ENCODE measurements at regions not wholly inside any gene's neighbourhood (a gene's known extent, or its start where the extent isn't known, plus 50 kb on each side); places are given as distances from the start of the nearest gene placed in this dataset.

- 0 to 40% methylated on average over 1 of the region's 1 CpG for whole genome bisulfite sequencing, 2 donors
- no peak for TF ChIP-seq CTCF (IDR thresholded peaks at IDR 0.05)
- TF ChIP-seq POLR2A (IDR thresholded peaks at IDR 0.05): no peak
- no peak overlapping the region for H3K27ac ChIP-seq
- peaks cover 0 to 11% (median 3%) of the 10 kb centered on the region in 3 donors for H3K4me1 ChIP-seq
- no peak for DNase-seq
- H3K9me3 ChIP-seq: no peaks in the 10 kb centered on the region
- H3K4me3 ChIP-seq: no peak overlapping the region
- H3K27me3 ChIP-seq: no peaks in the 10 kb centered on the region
- intact Hi-C loops (cut with DNase I): no loop called here
- H3K36me3 ChIP-seq: no peaks in the 10 kb centered on the region
These were observed 72.5 kb upstream of the PRR23C start for GRCh38 chr3:139117136-139117675.

- no peaks in the 10 kb centered on the region for H3K9me3 ChIP-seq
- intact Hi-C loops (cut with DNase I): no loop called here
- DNase-seq: no peak
- no peak overlapping the region for H3K4me3 ChIP-seq
- H3K27ac ChIP-seq: no peak overlapping the region
- no peaks in the 10 kb centered on the region for H3K36me3 ChIP-seq
- 89 to 94% methylated on average over 5 of the region's 7 CpGs for WGBS, 2 donors
- TF ChIP-seq POLR2A (IDR thresholded peaks at IDR 0.05) (no peak), CTCF (IDR thresholded peaks at IDR 0.05) (no peak)
- H3K4me1 ChIP-seq: peaks cover 0 to 11% (median 3%) of the 10 kb centered on the region in 3 donors
- H3K27me3 ChIP-seq: no peaks in the 10 kb centered on the region
These were observed 73.4 kb upstream of the PRR23C start for GRCh38 chr3:139117883-139118760.

- H3K27ac ChIP-seq: no peak overlapping the region
- peaks cover 0 to 11% (median 3%) of the 10 kb centered on the region in 3 donors for H3K4me1 ChIP-seq
- H3K36me3 ChIP-seq: no peaks in the 10 kb centered on the region
- H3K9me3 ChIP-seq: no peaks in the 10 kb centered on the region
- WGBS, 2 donors: 86 to 88% methylated on average over 4 of the region's 4 CpGs
- intact Hi-C loops (cut with DNase I): no loop called here
- no peaks in the 10 kb centered on the region for H3K27me3 ChIP-seq
- no peak for DNase-seq
- no peak overlapping the region for H3K4me3 ChIP-seq
- TF ChIP-seq POLR2A (IDR thresholded peaks at IDR 0.05): no peak
- no peak for TF ChIP-seq CTCF (IDR thresholded peaks at IDR 0.05)
These were observed 74.1 kb upstream of the PRR23C start for GRCh38 chr3:139118835-139119234.

GRCh38 chr3:139119331-139120025 is 74.8 kb upstream of the PRR23C start:
- H3K4me1 ChIP-seq: peaks cover 0 to 11% (median 3%) of the 10 kb centered on the region in 3 donors
- no peak overlapping the region for H3K4me3 ChIP-seq
- no peak overlapping the region for H3K27ac ChIP-seq
- H3K9me3 ChIP-seq: no peaks in the 10 kb centered on the region
- WGBS, 2 donors: no CpG with 5 or more reads among the region's 1 CpG
- intact Hi-C loops (cut with DNase I): no loop called here
- TF ChIP-seq POLR2A (IDR thresholded peaks at IDR 0.05) (no peak), CTCF (IDR thresholded peaks at IDR 0.05) (no peak)
- H3K27me3 ChIP-seq: no peaks in the 10 kb centered on the region
- no peaks in the 10 kb centered on the region for H3K36me3 ChIP-seq
- no peak for DNase-seq

All from esophagus squamous epithelium (tissue), 5 donors.